GM12875 (cell line): ENCODE measurements at regions not wholly inside any gene's neighbourhood (a gene's known extent, or its start where the extent isn't known, plus 50 kb on each side); places are given as distances from the start of the nearest gene placed in this dataset.

ENCODE experiments used
- H3K4me3 ChIP-seq: one replicate; pipeline ENCODE4 v1.5.1; 2011; ENCODE audit warnings: low read depth, low read length, control low read depth
- CTCF ChIP-seq: IDR thresholded peaks from 2 replicates; pipeline ENCODE4 v1.5.1; 2011; ENCODE audit warnings: low read depth, mild to moderate bottlenecking, control low read depth, inconsistent platforms, low read length, moderate library complexity, borderline replicate concordance; ENCODE audit not compliant: insufficient read depth

- no peak overlapping the region for H3K4me3 ChIP-seq
- TF ChIP-seq CTCF, result no peak
These were observed 63.5 kb upstream of the AGPS start for GRCh38 chr2:177329064-177329463.

- H3K4me3 ChIP-seq, result no peak overlapping the region
- no peak for TF ChIP-seq CTCF
These were observed 61.0 kb upstream of the AGPS start for GRCh38 chr2:177331466-177331997.

- no peak overlapping the region for H3K4me3 ChIP-seq
These were observed 60.3 kb upstream of the AGPS start for GRCh38 chr2:177332026-177332991.

GRCh38 chr2:177332992-177333388 lies 59.6 kb upstream of the AGPS start:
- TF ChIP-seq CTCF, result no peak
- H3K4me3 ChIP-seq, result no peak overlapping the region

More at GRCh38 chr2:177332026-177332991, 60.3 kb upstream of the AGPS start:
- TF ChIP-seq CTCF, result peak; percentile 45; the same call in 1 of the 2 replicates

GRCh38 chr2:177334940-177335543 lies 57.5 kb upstream of the AGPS start:
- peak; percentile 84 for TF ChIP-seq CTCF
- H3K4me3 ChIP-seq, result no peak overlapping the region

GRCh38 chr2:177335917-177336450 lies 56.6 kb upstream of the AGPS start:
- no peak for TF ChIP-seq CTCF
- no peak overlapping the region for H3K4me3 ChIP-seq
